Esophagus mucosa (tissue), 1 donor: ENCODE measurements at regions not wholly inside any gene's neighbourhood (a gene's known extent, or its start where the extent isn't known, plus 50 kb on each side); places are given as distances from the start of the nearest gene placed in this dataset.
"Not testable (repeated sequence)": the region's sequence is repeated elsewhere in the genome, so short reads cannot be mapped to it uniquely, and the experiment has no call there.

ENCODE experiments used
- ATAC-seq: fragments of 200-7000 bp; cut with Tn5 transposase; one replicate; pipeline ENCODE4 v1.9.1; 2020
- donor health status: DM: yes; HTN: yes; CAD: no.

DNA sequence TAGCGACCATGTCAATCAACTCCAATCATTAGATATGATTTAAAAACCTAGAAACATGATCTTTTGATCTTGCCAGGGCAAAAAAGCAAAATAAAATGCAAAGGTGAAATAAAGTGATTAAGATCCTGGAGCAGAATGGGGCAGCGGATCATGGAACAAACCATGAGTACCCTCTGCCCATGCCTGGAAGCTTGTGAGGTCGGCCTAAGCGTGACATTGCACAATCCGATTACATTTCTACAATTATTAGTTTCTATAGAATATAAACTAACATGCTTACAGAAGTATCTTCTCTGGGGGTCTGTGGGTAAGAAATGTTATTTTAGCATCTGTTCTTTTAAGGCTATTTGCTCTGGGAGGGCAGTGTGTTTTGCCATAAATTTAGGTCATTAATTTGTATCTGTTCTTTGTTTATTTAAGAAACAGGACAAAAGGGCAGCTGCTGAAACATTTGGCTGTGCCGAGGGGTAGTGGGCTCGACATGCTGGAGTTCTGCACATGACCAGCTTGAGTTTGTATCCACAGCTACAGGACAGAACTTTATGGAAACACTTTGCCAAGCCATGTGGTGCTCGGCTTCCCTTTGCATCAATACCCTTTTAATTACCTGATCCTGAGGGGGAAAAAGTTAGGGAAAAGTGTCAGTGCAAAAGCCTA lies 55.9 kb downstream of the ZBTB18 start:
- no peak for ATAC-seq

DNA sequence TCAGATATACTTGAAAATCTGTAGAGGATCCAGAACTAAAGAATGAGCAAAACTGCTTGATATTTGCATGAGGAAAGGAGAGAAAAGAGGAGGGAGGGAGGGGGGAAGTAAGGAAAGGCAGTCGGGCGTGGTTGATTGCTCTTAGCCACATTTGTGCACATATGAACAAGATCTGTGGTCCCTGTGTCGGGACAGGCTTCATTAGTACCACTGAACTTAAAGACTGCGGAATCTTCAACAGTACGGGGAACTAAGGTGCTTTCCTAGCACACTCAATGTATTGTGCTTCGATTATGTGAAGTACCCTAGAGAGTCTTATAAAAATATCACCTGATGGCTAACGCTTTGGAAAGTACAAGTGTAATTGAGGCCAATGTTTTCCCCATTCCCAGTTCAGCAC lies 59.9 kb downstream of the ZBTB18 start:
- ATAC-seq: no peak

DNA sequence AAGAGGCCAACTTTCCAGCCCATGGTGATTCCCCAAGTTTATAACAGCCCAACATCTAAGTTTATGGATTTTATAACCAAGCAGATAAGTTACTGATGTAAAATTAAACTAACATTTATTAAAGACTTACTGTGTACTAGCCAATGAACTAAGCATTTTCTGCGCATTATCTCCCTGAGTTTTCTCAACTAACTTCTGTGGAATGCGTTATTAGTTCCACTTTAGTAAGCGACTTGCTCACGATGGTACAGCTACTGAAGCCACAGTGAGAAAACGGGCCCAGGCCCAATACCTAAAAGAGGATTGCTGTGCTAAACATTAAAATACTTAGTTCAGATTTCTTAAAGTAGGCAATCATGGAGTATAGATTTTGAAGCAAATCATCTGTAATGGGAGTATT lies 61.0 kb downstream of the ZBTB18 start:
- ATAC-seq: no peak

DNA sequence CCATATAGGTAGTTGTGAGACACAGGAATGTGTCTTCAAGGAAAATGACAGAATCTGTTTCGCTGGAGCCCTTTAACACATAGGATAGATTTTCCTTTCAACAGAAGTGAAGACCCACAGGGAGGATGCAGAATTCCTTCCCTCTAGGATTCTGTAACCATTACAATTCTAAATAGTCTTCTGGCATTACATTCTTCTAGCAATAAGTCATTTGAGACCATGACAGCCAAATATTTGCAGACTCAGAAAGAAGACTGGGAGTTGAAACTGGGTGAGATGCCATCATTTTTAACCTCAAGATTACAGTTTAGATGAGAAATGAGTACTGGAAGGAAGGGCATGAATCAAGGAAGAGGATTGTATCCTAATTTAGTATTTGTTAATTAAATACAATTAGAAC lies 61.6 kb downstream of the ZBTB18 start:
- ATAC-seq: no peak

DNA sequence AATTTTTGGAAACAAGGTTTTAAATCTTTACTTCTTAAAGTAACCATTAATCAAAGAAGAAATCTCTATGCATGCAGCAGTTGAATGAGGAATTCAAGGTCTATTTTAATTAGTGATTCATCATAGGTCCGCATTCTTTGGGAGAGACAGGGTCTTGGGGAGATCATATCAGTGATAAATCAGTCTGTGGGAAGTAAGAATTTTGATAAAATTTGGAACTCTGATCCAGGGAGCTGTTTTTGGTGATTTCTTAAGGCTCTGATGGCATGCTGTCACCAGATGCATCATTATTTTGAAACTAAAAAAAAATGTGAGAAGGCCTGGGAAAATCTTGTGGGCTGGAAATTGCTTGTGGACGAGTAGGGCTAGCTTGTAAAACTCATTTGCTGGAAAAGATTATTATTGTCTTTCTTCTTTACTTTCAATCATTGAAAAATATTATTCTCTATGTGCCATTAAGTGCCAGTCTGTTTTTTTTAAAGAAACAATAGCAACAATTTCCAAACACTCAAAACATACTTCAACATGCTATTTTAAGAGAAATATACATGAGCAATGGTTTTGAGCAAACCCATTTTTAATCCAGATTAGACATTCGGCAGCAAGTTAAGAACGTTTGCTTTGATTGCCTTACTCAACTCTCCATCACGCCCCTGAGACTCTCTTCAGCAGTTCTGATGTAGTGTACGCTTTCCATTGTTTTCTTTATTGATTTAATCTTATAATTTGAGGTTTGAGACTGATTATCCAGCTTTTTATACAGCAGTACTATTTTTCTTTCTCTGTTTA lies 62.6 kb downstream of the ZBTB18 start:
- ATAC-seq: no peak

DNA sequence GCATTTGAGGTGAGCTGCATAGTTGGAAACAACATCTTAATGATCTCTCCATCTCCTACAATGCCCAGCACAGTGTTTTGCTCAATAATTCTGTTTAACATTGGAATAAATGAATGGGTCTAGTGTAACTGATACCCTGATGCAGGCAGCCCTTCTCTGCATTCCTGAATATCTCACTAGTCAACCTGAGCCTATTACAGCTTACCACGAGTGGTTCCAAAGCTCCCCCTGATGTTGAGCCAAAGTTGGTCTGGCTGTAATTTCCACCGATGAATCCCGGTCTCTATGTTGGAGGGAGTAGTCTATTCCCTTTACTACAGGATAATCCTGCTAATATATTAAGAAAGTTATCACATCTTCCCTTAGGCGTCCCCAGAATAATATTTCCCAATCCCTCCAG lies 63.8 kb downstream of the ZBTB18 start:
- ATAC-seq: no peak

DNA sequence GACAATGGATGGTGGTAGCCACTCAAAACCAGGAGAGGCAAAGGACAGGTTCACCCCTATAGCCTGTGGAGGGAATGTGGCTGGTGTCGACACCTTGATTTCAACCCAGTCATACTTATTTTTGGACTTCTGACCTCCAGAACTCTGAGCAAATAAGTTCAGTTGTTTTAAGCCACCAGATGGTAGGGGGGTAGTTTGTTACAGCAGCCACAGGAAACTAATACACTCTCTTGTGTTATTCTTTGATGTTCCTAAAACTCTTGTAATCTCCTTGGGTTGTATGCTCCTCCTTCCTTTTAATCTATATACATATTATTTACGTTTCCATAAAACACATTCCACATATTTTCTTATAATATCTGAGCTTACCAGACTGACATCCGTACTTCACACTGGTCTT lies 65.9 kb downstream of the ZBTB18 start:
- no peak for ATAC-seq

DNA sequence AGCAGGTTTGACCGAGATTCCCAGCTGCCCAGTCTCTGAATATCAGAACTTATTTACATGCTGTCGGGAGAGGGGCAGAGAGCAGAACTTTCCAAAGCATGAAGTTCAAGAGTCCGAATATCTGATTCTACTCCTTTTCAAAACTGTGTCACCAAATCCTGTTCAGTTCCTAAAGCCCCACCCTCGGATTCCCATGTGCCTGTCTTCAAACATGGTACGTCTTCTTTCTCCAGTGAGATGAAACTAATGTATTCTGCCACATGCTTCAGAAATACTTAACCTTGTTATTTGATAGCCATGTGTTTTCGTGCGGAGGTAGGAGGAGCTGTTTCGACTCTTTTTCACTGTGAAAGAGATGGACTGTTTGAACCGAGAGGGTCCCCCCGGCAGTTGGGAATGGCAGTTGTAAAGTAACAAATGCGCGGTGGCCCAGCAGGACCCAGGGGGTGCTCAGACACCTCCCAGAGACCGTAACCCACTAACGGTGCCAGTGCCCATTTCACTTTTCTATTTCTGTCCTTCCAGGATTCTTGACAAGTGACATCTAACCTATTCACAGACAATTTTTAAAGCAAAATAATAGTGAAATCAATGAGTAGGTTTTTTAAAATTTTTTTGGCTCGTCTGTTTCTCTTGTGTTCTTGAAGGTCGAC lies 67.2 kb downstream of the ZBTB18 start:
- ATAC-seq: no peak

DNA sequence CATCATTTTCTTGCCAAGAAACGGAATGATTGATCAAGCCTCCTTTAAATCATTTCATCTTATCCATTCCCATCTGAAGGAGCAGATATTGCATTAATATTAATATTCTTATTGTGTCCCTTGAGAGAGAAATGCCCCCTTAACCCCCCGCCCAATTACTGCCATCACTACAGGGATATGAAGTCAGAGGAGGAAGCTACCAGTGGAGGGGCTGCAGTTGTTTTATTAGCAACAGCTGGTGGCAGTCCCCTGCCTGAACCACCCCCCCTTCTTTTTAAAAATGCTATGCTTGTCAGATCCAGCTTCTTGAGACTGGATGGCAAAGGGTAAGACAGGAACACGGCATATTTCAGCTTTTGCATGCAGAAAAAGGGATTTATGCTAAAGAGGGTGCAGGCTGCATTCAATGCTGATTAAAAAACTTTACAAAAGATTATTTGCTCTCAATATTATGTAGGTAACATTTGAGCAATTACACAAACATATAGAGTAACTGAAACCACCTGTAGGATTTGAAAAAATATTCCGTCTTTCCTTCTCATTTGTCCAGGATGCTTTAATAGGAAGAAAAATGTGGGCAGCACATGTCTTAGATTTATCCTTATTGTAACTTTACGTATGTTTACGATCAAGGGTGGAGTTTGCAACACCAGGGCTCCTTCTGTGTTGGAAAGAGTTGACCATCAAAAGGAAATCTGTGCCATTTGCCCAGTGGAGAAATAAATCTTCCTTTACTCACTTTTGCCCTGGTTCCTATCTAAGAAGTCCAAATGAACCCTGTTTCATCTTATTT lies 77.7 kb downstream of the ZBTB18 start:
- ATAC-seq: no peak

DNA sequence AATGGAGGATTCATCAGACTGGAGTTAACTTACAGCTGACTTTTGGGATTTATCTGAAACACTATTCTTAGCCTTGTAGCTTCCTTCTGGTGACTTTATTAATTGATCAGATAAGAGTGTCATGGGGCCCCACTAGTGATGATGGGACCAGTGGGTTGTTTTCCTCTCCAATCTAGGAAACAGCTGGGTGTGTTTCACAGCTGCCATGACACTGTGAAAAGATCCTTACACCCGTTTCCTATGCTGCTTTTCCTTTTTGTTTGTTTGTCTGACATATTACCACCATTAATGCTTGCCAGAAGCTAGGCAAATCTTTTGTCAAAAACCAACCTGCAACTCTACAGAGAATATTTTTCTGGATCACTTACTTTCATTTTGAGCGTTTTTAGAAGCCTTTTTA lies 86.2 kb downstream of the ZBTB18 start:
- ATAC-seq: no peak

DNA sequence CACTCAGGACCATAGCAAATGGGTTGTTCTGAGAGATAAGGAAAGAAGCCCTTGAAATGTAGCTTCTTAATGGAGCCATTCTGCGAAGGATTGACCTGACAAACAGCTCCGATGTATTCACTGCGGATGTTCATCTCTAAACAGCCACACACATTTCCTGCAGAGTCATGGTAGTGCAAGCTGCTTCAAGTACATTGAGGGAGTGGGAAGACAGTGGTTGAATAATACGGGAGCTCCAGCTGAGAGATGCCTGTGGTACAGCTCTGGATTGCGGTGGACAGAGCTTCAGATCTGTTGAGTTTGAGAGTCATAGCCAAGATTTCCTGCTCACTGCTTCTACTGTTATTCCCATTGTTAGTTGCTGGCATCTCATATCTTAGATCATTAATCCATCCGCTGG lies 86.6 kb downstream of the ZBTB18 start:
- no peak for ATAC-seq

DNA sequence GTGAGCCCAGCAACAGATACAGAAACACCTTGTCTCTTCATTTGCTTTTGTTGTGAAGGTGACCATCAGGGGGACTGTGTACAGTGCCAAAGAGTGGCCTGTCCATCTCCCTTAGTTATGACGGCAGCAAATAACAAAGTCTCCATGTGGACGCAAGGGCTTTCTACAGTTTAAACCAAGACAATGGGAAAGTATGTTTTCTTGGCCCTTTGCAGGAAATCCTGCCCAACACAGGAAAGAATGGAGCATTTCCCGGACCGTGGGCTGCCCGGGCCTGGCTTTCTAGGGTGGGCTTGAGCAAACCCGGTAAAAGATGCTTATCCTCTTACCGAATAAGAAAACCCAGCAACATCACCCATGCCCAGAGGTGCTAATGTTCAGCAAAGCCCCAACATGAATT lies 87.3 kb downstream of the ZBTB18 start:
- no peak for ATAC-seq

DNA sequence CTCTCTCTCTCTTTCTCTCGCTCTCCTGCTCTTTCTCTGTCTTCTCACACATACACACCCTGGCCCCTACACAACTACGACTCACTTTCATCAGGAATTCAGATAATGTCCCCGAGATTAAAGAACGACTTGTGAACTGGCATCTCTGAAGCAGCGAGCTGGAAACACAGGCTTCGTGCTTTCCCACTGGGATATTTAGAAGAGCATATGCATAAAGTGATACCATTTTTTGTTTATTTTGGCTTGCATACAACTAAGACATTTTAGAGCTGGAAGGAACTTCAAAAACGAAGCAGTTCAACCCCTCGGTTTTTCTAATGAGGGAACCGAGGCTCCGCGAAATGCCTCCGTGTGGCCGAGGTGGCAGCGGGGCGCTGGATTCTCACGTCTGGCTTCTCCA lies 88.6 kb downstream of the ZBTB18 start:
- no peak for ATAC-seq

DNA sequence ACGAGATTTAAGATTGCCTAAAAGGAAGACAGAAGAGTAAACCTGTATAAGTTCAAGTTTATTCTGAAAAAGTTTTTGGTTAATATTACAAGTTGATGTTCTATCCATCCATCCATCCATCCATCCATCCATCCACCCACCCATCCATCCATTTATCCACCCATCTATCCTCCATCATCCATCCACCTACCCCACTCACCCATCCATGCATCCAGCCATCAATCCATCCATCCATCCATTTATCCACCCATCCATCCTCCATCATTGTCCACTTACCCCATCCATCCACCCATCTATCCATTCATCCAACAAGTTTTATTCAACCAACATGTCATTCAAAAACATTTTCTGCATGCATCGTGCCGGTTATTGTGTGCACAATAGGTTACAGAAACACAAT lies 89.3 kb downstream of the ZBTB18 start:
- no peak for ATAC-seq

DNA sequence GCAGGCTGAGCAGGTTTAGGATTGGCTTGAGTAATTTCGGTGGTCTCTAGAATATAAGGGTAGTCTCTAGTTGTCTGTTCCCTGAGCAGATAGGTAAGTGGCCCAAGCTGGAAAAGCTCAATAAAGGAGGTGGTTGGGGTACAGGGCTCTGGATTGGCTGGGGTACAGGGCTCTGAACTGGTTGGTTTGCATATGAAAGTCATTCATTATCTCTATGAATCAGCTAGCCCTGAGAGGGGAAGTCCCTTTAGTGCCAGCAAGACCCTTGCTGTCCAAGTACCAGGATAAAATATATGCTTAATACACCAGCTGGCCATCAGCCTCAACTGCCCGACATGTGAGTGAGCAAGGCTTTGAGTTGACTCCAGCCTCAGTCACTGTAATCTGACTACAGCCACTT lies 93.0 kb downstream of the ZBTB18 start:
- ATAC-seq: no peak

DNA sequence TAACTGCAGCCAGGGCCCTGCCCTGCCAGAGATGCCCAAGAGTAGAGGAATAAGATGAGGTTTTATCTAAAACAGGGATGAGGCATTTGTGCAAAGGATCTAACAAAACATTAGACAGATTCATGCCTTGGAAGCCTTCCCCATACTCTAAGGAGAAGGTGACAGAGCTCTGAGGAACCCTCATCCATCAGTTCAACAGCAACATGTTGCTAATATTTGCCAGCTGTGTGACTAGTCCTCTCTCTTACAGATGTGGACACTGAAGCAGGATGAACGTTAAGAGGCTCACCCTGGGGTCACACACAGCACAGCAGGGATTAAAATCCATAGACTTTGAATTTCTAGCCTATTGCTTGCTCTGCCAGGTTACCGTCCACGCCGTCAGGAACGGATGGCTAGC lies 99.0 kb downstream of the ZBTB18 start:
- ATAC-seq: no peak

DNA sequence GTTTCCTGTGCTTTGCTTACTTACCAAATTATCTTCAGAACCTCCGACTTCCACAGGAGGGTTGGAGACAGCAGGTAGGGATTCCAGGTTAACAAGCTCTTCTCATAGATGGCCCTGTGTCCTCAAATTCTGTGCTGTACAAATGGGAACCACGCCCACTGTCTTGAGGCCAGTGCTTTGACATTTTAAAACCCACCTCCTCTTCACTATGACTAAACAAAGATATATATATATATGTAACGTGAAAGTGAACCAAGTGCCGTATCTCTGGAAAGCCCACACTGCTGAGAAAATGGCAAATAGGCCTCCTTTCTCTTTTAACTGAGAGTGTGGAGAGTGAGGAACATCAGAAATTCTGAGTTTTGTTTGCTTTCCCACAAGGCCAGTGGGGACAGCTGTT lies 99.6 kb downstream of the ZBTB18 start:
- no peak for ATAC-seq

DNA sequence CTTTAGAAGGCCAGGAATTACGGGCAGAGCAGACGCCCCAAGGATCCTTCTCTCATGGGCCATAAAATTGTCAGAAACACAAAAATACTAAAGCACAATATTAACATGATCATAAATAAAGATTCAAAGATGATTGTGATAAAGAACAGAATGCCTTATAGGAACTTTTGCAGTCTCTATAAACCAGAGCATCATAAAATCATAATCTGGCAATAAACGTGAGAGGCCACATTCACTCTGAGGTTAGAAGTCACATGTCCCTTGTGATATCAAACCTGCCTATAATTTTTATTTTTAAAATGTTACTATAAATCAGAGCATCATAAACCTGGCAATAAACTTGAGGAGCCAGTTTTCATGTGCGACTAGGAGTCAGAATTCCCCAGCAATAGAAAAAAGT lies 100.5 kb downstream of the ZBTB18 start:
- ATAC-seq: no peak

DNA sequence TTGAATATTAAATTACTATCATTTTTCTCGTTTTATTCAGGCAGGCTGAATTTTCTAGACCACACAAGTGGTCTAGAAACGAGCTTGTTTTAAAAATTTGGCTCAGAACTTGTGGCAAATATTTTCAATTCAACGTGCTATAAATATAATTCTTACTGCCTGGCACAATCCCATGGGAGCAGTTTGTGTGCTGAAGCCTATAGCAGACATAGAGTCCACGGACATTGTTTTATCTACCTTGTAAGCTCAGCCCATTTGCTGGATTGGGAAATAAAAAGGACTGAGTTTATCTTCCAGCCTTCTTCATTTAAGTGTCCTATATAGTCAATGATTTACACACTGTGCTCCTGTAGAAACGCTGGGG lies 103.4 kb downstream of the ZBTB18 start:
- ATAC-seq: no peak

DNA sequence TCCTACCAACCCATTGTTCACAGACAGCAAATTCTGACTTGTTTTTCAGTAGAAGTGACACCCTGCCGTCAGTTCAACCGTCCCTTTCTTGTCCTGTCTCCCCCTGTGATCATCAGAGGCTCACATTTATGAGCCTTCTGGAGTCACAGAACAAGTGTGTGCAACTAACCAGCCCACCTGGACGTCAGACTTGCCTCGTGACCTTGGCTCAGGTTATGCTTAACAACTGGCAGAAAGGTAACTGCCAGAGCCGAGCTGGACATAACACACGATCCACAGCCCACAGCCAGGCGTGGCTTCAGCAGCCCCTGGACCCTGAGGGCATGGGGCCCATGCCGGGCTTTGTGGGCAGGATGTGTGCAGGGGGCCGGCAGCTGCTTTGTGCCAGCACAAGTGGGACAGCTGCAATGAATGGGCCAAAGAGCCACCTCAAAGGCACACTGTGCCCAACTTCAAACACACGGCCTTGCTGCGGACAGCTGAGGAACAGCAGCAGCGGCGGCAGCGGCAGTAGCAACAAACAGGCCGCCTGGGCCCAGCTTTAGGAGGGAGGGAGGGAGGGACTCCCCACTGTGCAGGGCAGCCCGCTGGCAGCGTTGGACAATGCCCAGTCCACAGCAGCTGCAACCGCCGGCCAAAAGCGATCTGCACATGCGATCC lies 103.9 kb downstream of the ZBTB18 start:
- no peak for ATAC-seq

DNA sequence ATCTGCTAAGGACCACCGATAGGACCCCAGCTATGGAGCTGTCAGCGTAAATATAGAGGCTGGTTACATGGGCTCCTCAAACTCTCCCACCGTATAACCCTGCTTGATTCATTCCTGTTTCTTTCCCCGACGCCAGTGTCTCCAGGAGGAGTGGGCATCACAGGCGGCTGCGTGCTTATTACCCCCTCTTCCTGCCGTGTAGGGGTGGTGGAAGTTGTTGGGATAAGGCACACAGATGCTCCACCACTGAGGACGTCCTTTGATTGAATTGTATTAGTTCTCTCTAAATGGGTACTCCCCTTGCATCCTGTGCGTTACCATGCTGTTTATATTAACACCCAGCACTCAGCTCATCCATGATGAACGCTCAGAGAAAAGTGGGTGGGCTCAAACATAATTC lies 104.6 kb downstream of the ZBTB18 start:
- ATAC-seq: no peak

DNA sequence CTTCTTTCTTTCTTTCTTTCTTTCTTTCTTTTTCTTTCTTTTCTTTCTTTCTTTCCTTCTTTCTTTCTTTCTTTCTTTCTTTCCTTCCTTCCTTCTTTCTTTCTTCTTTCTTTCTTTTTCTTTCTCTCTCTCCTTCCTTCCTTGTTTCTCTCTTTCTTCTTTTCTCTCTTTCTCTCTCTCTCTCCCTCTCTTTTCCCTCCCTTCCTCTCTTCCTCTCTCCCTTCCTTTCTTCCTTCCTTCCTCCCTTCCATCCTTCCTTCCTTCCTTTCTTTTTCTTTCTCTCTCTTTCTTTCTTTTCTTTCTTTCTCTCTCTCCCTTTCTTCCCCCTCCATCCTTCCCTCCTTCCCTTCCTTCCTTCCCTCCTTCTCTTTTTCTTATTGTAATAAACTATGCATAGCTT lies 105.5 kb downstream of the ZBTB18 start:
- not testable (repeated sequence) for ATAC-seq
